H1 (cell line): ENCODE measurements at regions not wholly inside any gene's neighbourhood (a gene's known extent, or its start where the extent isn't known, plus 50 kb on each side); places are given as distances from the start of the nearest gene placed in this dataset.

Experiments used
- CTCF ChIA-PET: fragments of 300-600 bp; sonication (Branson Sonifier 250); formaldehyde crosslinking; loops from one replicate; lab custom pipeline; 2021; ENCODE audit not compliant: partially characterized antibody; lab: Charles Lee
- POLR2A ChIA-PET: fragments of 300-600 bp; sonication (Branson Sonifier 250); formaldehyde crosslinking; loops from one replicate; lab custom pipeline; 2021; ENCODE audit warnings: inconsistent platforms; ENCODE audit not compliant: partially characterized antibody; lab: Charles Lee
- DNase-seq, 2 experiments: peaks; one replicate each; pipeline versions ENCODE4 v3.0.0 to v3.0.0-alpha.2; 2010 to 2022; ENCODE audit warnings: low spot score in 2 of 2, low read depth in 1 of 2, mixed read lengths in 1 of 2
- FAIRE-seq: peaks from 2 replicates; lab custom pipeline; 2011; peaks lifted over from hg19 to GRCh38; lab: Jason Lieb, UNC
- H2AFZ ChIP-seq: 2 replicates; pipeline ENCODE4 v1.8.1; 2012; ENCODE audit warnings: low read length, inconsistent platforms
- H2AK5ac ChIP-seq: 2 replicates; pipeline ENCODE4 v1.6.1; 2013; ENCODE audit warnings: low read depth, low read length
- H2BK120ac ChIP-seq: replicated peaks from 2 replicates; pipeline ENCODE3; 2013; ENCODE audit warnings: low read depth, low read length, inconsistent platforms
- H2BK12ac ChIP-seq: 2 replicates; pipeline ENCODE4 v1.6.1; 2013; ENCODE audit warnings: low read depth, low read length
- H2BK15ac ChIP-seq: 2 replicates; pipeline ENCODE4 v1.6.1; 2013; ENCODE audit warnings: low read length
- H2BK20ac ChIP-seq: 2 replicates; pipeline ENCODE4 v1.6.1; 2013; ENCODE audit warnings: low read length
- H2BK5ac ChIP-seq: 2 replicates; pipeline ENCODE4 v1.6.1; 2013; ENCODE audit warnings: low read depth, low read length
- H3K14ac ChIP-seq: 2 replicates; pipeline ENCODE4 v1.6.1; 2013; ENCODE audit warnings: inconsistent platforms; ENCODE audit not compliant: insufficient read length
- H3K18ac ChIP-seq: 2 replicates; pipeline ENCODE4 v1.6.1; 2013; ENCODE audit warnings: low read length; ENCODE audit errors: extremely low read depth
- H3K23ac ChIP-seq: 2 replicates; pipeline ENCODE4 v1.6.1; 2013; ENCODE audit warnings: inconsistent platforms; ENCODE audit not compliant: insufficient read length
- H3K23me2 ChIP-seq: 2 replicates; pipeline ENCODE4 v1.6.1; 2013; ENCODE audit warnings: low read depth, low read length
- H3K27ac ChIP-seq: 2 replicates; pipeline ENCODE4 v1.6.1; 2011; ENCODE audit warnings: low read depth, low read length, inconsistent platforms
- H3K27me3 ChIP-seq, 4 experiments: replicated peaks in 1 of 4; 1 replicate in 1 of 4; 2 replicates in 3 of 4; pipeline versions ENCODE4 v1.6.1 to v1.8.1; 2011 to 2013; ENCODE audit warnings: low read length in 3 of 4, mild to moderate bottlenecking in 3 of 4, inconsistent platforms in 2 of 4, mixed read lengths in 2 of 4, moderate library complexity in 1 of 4; ENCODE audit not compliant: control insufficient read depth in 3 of 4, insufficient read depth in 3 of 4; ENCODE audit errors: extremely low read depth in 1 of 4
- H3K36me3 ChIP-seq, 4 experiments: 2 replicates each; pipeline versions ENCODE4 v1.6.1 to v1.8.1; 2011 to 2013; ENCODE audit warnings: mild to moderate bottlenecking in 4 of 4, low read length in 3 of 4, moderate library complexity in 2 of 4, control low read depth in 1 of 4, inconsistent platforms in 1 of 4; ENCODE audit not compliant: insufficient read depth in 4 of 4, control insufficient read depth in 2 of 4
- H3K4ac ChIP-seq: replicated peaks from 2 replicates; pipeline ENCODE3; 2013; ENCODE audit warnings: low read length, low read depth, mixed read lengths, inconsistent platforms; ENCODE audit not compliant: insufficient read length
- H3K4me1 ChIP-seq, 4 experiments: replicated peaks in 1 of 4; 1 replicate in 1 of 4; 2 replicates in 3 of 4; pipeline versions ENCODE4 v1.6.1 to v1.8.1; 2011 to 2013; ENCODE audit warnings: low read length in 3 of 4, inconsistent platforms in 2 of 4, mixed read lengths in 1 of 4; ENCODE audit not compliant: insufficient read depth in 4 of 4, control insufficient read depth in 3 of 4
- H3K4me2 ChIP-seq, 2 experiments: 2 replicates each; pipeline versions ENCODE4 v1.6.1 to v1.8.1; 2011 to 2013; ENCODE audit warnings: low read depth in 2 of 2, low read length in 2 of 2, control low read depth in 1 of 2, inconsistent platforms in 1 of 2, mild to moderate bottlenecking in 1 of 2; ENCODE audit not compliant: insufficient read depth in 1 of 2
- H3K4me3 ChIP-seq, 4 experiments: fragments of 200-600, 300-600 bp in 1 of 4; sonication (generic), shearing (Covaris generic), sonication (Bioruptor Twin) in 1 of 4; 2 replicates each; pipeline versions ENCODE4 v1.5.1 to v1.8.1; 2011 to 2016; ENCODE audit warnings: low read length in 4 of 4, low read depth in 3 of 4, control low read depth in 2 of 4, inconsistent platforms in 2 of 4, mild to moderate bottlenecking in 2 of 4, mixed read lengths in 1 of 4, moderate library complexity in 1 of 4; ENCODE audit not compliant: insufficient read depth in 2 of 4; ENCODE audit errors: extremely low read depth in 1 of 4
- H3K56ac ChIP-seq: replicated peaks from 2 replicates; pipeline ENCODE3; 2013; ENCODE audit warnings: low read depth, mild to moderate bottlenecking, mixed read lengths, low read length, inconsistent platforms; ENCODE audit not compliant: insufficient read length
- H3K79me1 ChIP-seq: 2 replicates; pipeline ENCODE4 v1.6.1; 2013; ENCODE audit warnings: low read depth, low read length, control low read depth
- H3K79me2 ChIP-seq, 2 experiments: 2 replicates each; pipeline versions ENCODE4 v1.6.1 to v1.8.1; 2012 to 2013; ENCODE audit warnings: low read length in 2 of 2, mild to moderate bottlenecking in 2 of 2, inconsistent platforms in 1 of 2; ENCODE audit not compliant: insufficient read depth in 2 of 2, control insufficient read depth in 1 of 2
- H3K9ac ChIP-seq, 4 experiments: replicated peaks in 1 of 4; 1 replicate in 1 of 4; 2 replicates in 3 of 4; pipeline versions ENCODE4 v1.6.1 to v1.8.1; 2011 to 2013; ENCODE audit warnings: low read depth in 3 of 4, low read length in 3 of 4, control low read depth in 2 of 4, mild to moderate bottlenecking in 2 of 4, moderate library complexity in 2 of 4, inconsistent platforms in 1 of 4; ENCODE audit errors: extremely low read depth in 1 of 4
- H3K9me3 ChIP-seq, 2 experiments: 2 replicates each; pipeline versions ENCODE4 v1.6.1 to v1.8.1; 2012 to 2013; ENCODE audit warnings: mild to moderate bottlenecking in 2 of 2, moderate library complexity in 2 of 2, control low read depth in 1 of 2, inconsistent platforms in 1 of 2, low read depth in 1 of 2, low read length in 1 of 2, mixed read lengths in 1 of 2; ENCODE audit not compliant: insufficient read depth in 2 of 2
- H4K20me1 ChIP-seq, 2 experiments: replicated peaks in 1 of 2; 2 replicates each; pipeline versions ENCODE3 to v1.8.1; 2011 to 2013; ENCODE audit warnings: inconsistent platforms in 2 of 2, low read length in 2 of 2, mild to moderate bottlenecking in 1 of 2; ENCODE audit not compliant: insufficient read depth in 2 of 2, control insufficient read depth in 1 of 2
- H4K5ac ChIP-seq: 2 replicates; pipeline ENCODE4 v1.6.1; 2013; ENCODE audit warnings: low read length, low read depth, mixed read lengths, inconsistent platforms; ENCODE audit not compliant: insufficient read length
- H4K8ac ChIP-seq: 2 replicates; pipeline ENCODE4 v1.8.0; 2013; ENCODE audit warnings: mild to moderate bottlenecking, moderate library complexity, low read length, inconsistent platforms; ENCODE audit not compliant: insufficient read depth; ENCODE audit errors: extremely low read depth
- H4K91ac ChIP-seq: replicated peaks from 2 replicates; pipeline ENCODE3; 2013; ENCODE audit warnings: low read length, mixed read lengths, inconsistent platforms; ENCODE audit not compliant: insufficient read length
- BACH1 ChIP-seq: IDR thresholded peaks from 2 replicates; pipeline ENCODE4 v1.6.1; 2012; ENCODE audit warnings: low read length, improper control_type of control experiment
- BCL11A ChIP-seq, 2 experiments: IDR thresholded peaks; one replicate each; pipeline ENCODE4 v1.6.1; 2011; ENCODE audit warnings: low read depth in 2 of 2, low read length in 2 of 2, mild to moderate bottlenecking in 2 of 2
- CEBPB ChIP-seq: IDR thresholded peaks from 2 replicates; pipeline ENCODE4 v1.6.1; 2012; ENCODE audit warnings: low read depth, low read length
- CHD1 ChIP-seq: IDR thresholded peaks from 2 replicates; pipeline ENCODE4 v1.6.1; 2012; ENCODE audit warnings: low read depth, low read length, improper control_type of control experiment
- CREB1 ChIP-seq: IDR thresholded peaks from 2 replicates; pipeline ENCODE4 v1.6.1; 2012; ENCODE audit warnings: inconsistent platforms
- EP300 ChIP-seq, 2 experiments: IDR thresholded peaks; 1 replicate in 1 of 2; 2 replicates in 1 of 2; pipeline ENCODE4 v1.6.1; 2011 to 2012; ENCODE audit warnings: low read depth in 2 of 2, low read length in 2 of 2, mild to moderate bottlenecking in 2 of 2, borderline replicate concordance in 1 of 2, inconsistent platforms in 1 of 2, moderate library complexity in 1 of 2
- GABPA ChIP-seq: IDR thresholded peaks from 2 replicates; pipeline ENCODE4 v1.6.1; 2011; ENCODE audit warnings: mild to moderate bottlenecking, low read length, moderate library complexity, borderline replicate concordance; ENCODE audit not compliant: insufficient read depth
- JUND ChIP-seq: IDR thresholded peaks from 2 replicates; pipeline ENCODE4 v1.6.1; 2011; ENCODE audit warnings: mild to moderate bottlenecking, improper control_type of control experiment, low read length
- KDM1A ChIP-seq: fragments of 200-600, 300-600 bp; sonication (generic); IDR thresholded peaks from 2 replicates; pipeline ENCODE4 v1.7.1; 2016; ENCODE audit warnings: mild to moderate bottlenecking, low read length, borderline replicate concordance
- NRF1 ChIP-seq: IDR thresholded peaks from 2 replicates; pipeline ENCODE4 v1.6.1; 2011; ENCODE audit warnings: mild to moderate bottlenecking, low read depth, low read length, improper control_type of control experiment
- RFX5 ChIP-seq: IDR thresholded peaks from 2 replicates; pipeline ENCODE4 v1.6.1; 2011; ENCODE audit warnings: low read depth, low read length, improper control_type of control experiment, borderline replicate concordance
- SIN3A ChIP-seq, 2 experiments: IDR thresholded peaks in 1 of 2; conservative IDR thresholded peaks in 1 of 2; 2 replicates each; pipeline ENCODE4 v1.6.1; 2011 to 2012; ENCODE audit warnings: low read length in 2 of 2, improper control_type of control experiment in 1 of 2, low read depth in 1 of 2, mild to moderate bottlenecking in 1 of 2
- SIX5 ChIP-seq: IDR thresholded peaks from 2 replicates; pipeline ENCODE4 v1.6.1; 2011; ENCODE audit warnings: mild to moderate bottlenecking, low read depth, low read length
- TBP ChIP-seq: IDR thresholded peaks from 2 replicates; pipeline ENCODE4 v1.6.1; 2011; ENCODE audit warnings: low read depth, low read length, improper control_type of control experiment
- YY1 ChIP-seq: IDR thresholded peaks from 2 replicates; pipeline ENCODE4 v1.6.1; 2011; ENCODE audit warnings: low read depth, mild to moderate bottlenecking, low read length
- WGBS, 2 experiments: shearing (Covaris generic) in 1 of 2; methylation state at CpG; one replicate each; pipeline versions ENCODE4 v1.1.6 to v1.1.7; 2013 to 2015; ENCODE audit warnings: low lambda C conversion rate in 2 of 2, mixed read lengths in 2 of 2, inconsistent platforms in 1 of 2, low coverage in 1 of 2, missing lambda C conversion rate in 1 of 2; ENCODE audit not compliant: insufficient replicate concordance in 2 of 2, insufficient coverage in 1 of 2, insufficient read length in 1 of 2; ENCODE audit errors: extremely low coverage in 1 of 2, missing lambda C conversion rate in 1 of 2; 5-methylcytosine and 5-hydroxymethylcytosine counted together
- TF ChIP-seq, protein P1 (sequence below): IDR thresholded peaks from 2 replicates; pipeline ENCODE4 v1.6.1; 2012; ENCODE audit warnings: inconsistent platforms

DNA sequence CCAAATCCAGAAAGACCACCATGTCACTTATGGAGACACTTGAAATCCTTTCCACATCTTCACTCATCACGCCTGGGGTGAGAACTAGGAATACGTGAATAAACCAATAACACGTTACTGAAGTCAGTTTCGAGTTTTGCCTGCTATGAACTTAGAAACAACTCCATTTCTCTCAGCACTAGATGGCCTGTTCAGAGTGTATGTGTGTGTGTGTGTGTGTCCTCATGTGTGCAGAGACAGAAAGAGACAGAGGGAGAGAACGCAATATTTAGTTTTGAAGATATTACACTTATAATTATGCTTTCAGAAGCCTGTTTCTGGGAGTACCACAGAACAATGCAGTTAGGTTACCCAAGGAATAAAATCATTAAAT lies 81.2 kb upstream of the CCN6 start:
- Histone ChIP-seq H2BK20ac (no peak overlapping the region), H4K8ac (no peak overlapping the region), H2BK12ac (no peak overlapping the region), H3K23me2 (no peaks in the 10 kb centered on the region; the same call in 1 of the 2 replicates), H3K79me1 (no peaks in the 10 kb centered on the region), H3K4ac (no peak overlapping the region), H2AK5ac (no peak overlapping the region), H3K4me2 (no peak overlapping the region), H3K56ac (no peak overlapping the region), H4K5ac (no peak overlapping the region), H2BK120ac (no peak overlapping the region), H4K20me1 (no peaks in the 10 kb centered on the region), H2BK5ac (no peak overlapping the region), H3K18ac (no peak overlapping the region), H3K27me3 (no peaks in the 10 kb centered on the region), H3K9me3 (no peaks in the 10 kb centered on the region), H3K36me3 (no peaks in the 10 kb centered on the region), H3K4me1 (peaks cover 0 to 3% (median under 1%) of the 10 kb centered on the region in 4 experiments; a peak in 2 of 7 replicates), H3K14ac (no peak overlapping the region), H2AFZ (no peak overlapping the region), H3K79me2 (no peaks in the 10 kb centered on the region), H2BK15ac (no peak overlapping the region), H3K23ac (no peak overlapping the region), H3K9ac (no peak overlapping the region), H4K91ac (no peak overlapping the region), H3K4me3 (no peak overlapping the region), H3K27ac (no peak overlapping the region)
- no peak for FAIRE-seq
- POLR2A ChIA-PET = interaction anchor here (0.9 to 1.5 kb wide), 3 partner anchors 9 to 54 kb away, joined by 3 read pairs; no protein-coding TSS in a partner anchor
- CTCF ChIA-PET = interaction anchor here (3.7 kb wide), 1 partner anchor 15 kb away, joined by 16 read pairs; no protein-coding TSS in a partner anchor
- WGBS, 2 experiments = 88% methylated on average over 5 of the region's 5 CpGs; no CpG with 5 or more reads in 1 of the 2 experiments
- no peak for DNase-seq
- TF ChIP-seq CHD1 (no peak), TBP (no peak), CREB1 (no peak), YY1 (no peak), EP300 (IDR thresholded peaks at IDR 0.05; ENCODE audit: borderline replicate concordance in 1 of 2, low read depth in 2 of 2, low read length in 2 of 2) (no peak), RFX5 (no peak), GABPA (no peak), BCL11A (IDR thresholded peaks at IDR 0.05; ENCODE audit: low read depth in 2 of 2, low read length in 2 of 2) (no peak), SIX5 (no peak), JUND (no peak), BACH1 (no peak), NRF1 (no peak), SIN3A (conservative IDR thresholded peaks at IDR 0.05 in 1 of 2, IDR thresholded peaks at IDR 0.05 in 1 of 2; ENCODE audit: low read depth in 1 of 2, low read length in 2 of 2) (no peak), KDM1A (no peak), CEBPB (no peak)
- TF ChIP-seq, protein P1, sequence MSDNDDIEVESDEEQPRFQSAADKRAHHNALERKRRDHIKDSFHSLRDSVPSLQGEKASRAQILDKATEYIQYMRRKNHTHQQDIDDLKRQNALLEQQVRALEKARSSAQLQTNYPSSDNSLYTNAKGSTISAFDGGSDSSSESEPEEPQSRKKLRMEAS = no peak
